Globus pallidus (tissue), 1 donor: ENCODE measurements at regions not wholly inside any gene's neighbourhood (a gene's known extent, or its start where the extent isn't known, plus 50 kb on each side); places are given as distances from the start of the nearest gene placed in this dataset.
A peak's percentile ranks its signal among the peaks of the same experiment; 100 is the strongest.

Experiments
- DNase-seq: peaks from one replicate; pipeline ENCODE4 v3.0.0-alpha.2; 2015; ENCODE audit warnings: low spot score

- DNase-seq, result no peak
Observed at GRCh38 chr20:11247046-11248010, 573.5 kb upstream of the JAG1 start.

- no peak for DNase-seq
Observed at GRCh38 chr20:11248011-11248409, 574.2 kb upstream of the JAG1 start.

- DNase-seq, result peak; percentile 77
Observed at GRCh38 chr20:11248687-11249638, 575.2 kb upstream of the JAG1 start.

- DNase-seq, result peak; percentile 18
Observed at GRCh38 chr20:11249683-11250082, 575.9 kb upstream of the JAG1 start.

- DNase-seq, result no peak
Observed at GRCh38 chr20:11252447-11252846, 578.6 kb upstream of the JAG1 start.

GRCh38 chr20:11255455-11255854 lies 581.7 kb upstream of the JAG1 start:
- DNase-seq, result no peak

- DNase-seq, result no peak
Observed at GRCh38 chr20:11255860-11256259, 582.1 kb upstream of the JAG1 start.

- DNase-seq, result no peak
Observed at GRCh38 chr20:11260611-11261010, 586.8 kb upstream of the JAG1 start.

- no peak for DNase-seq
Observed at GRCh38 chr20:11261533-11262000, 587.8 kb upstream of the JAG1 start.

- no peak for DNase-seq
Observed at GRCh38 chr20:11266571-11266970, 592.8 kb upstream of the JAG1 start.

GRCh38 chr20:11267131-11267761 lies 593.4 kb upstream of the JAG1 start:
- peak; percentile 68 for DNase-seq

- no peak for DNase-seq
Observed at GRCh38 chr20:11267762-11268335, 594.0 kb upstream of the JAG1 start.

- DNase-seq, result no peak
Observed at GRCh38 chr20:11270566-11270965, 596.8 kb upstream of the JAG1 start.

GRCh38 chr20:11271319-11271718 lies 597.5 kb upstream of the JAG1 start:
- DNase-seq, result no peak

- no peak for DNase-seq
Observed at GRCh38 chr20:11271920-11272594, 598.3 kb upstream of the JAG1 start.

- DNase-seq, result peak; percentile 72
Observed at GRCh38 chr20:11274141-11274594, 600.4 kb upstream of the JAG1 start.

- DNase-seq, result no peak
Observed at GRCh38 chr20:11275740-11276139, 601.9 kb upstream of the JAG1 start.

GRCh38 chr20:11277170-11277569 lies 603.4 kb upstream of the JAG1 start:
- DNase-seq, result no peak

GRCh38 chr20:11277858-11278257 lies 604.1 kb upstream of the JAG1 start:
- no peak for DNase-seq

GRCh38 chr20:11278461-11278860 lies 604.7 kb upstream of the JAG1 start:
- DNase-seq, result no peak

- DNase-seq, result no peak
Observed at GRCh38 chr20:11281240-11281639, 607.4 kb upstream of the JAG1 start.
